Left ventricle myocardium inferior (tissue), 1 donor: ENCODE measurements at regions not wholly inside any gene's neighbourhood (a gene's known extent, or its start where the extent isn't known, plus 50 kb on each side); places are given as distances from the start of the nearest gene placed in this dataset.
A peak's percentile ranks its signal among the peaks of the same experiment; 100 is the strongest.
"Not testable (repeated sequence)": the region's sequence is repeated elsewhere in the genome, so short reads cannot be mapped to it uniquely, and the experiment has no call there.

Experiments
- DNase-seq: peaks from one replicate; pipeline ENCODE4 v3.0.0-alpha.2; 2020
- H3K27ac ChIP-seq: fragments of 200-600 bp; replicated peaks from 2 replicates; pipeline ENCODE4 v1.8.0; 2021
- H3K27me3 ChIP-seq: fragments of 200-600 bp; 2 replicates; pipeline ENCODE4 v1.8.0; 2021; ENCODE audit warnings: low read depth
- H3K36me3 ChIP-seq: fragments of 200-600 bp; 2 replicates; pipeline ENCODE4 v1.8.0; 2021
- H3K4me1 ChIP-seq: fragments of 200-600 bp; 2 replicates; pipeline ENCODE4 v1.8.0; 2021
- H3K4me3 ChIP-seq: fragments of 200-600 bp; 2 replicates; pipeline ENCODE4 v1.8.0; 2021; ENCODE audit warnings: mild to moderate bottlenecking, moderate library complexity
- H3K9me3 ChIP-seq: fragments of 200-600 bp; replicated peaks from 2 replicates; pipeline ENCODE4 v1.8.0; 2021
- CTCF ChIP-seq: fragments of 200-600 bp; IDR thresholded peaks from 2 replicates; pipeline ENCODE4 v1.8.0; 2021; ENCODE audit warnings: antibody characterized with exemption, mild to moderate bottlenecking, borderline replicate concordance
- intact Hi-C: fragments of 100-400 bp; cut with micrococcal nuclease; formaldehyde crosslinking; loops from one replicate; pipeline ENCODE4 v1.11.0; 2022
- donor health status: DM: no; HTN: yes; CAD: no; lungs with severe emphysema.

- no peaks in the 10 kb centered on the region for H3K36me3 ChIP-seq
- DNase-seq, result no peak
- H3K27me3 ChIP-seq, result no peaks in the 10 kb centered on the region
- no peak overlapping the region for H3K4me3 ChIP-seq
- H3K27ac ChIP-seq, result no peak overlapping the region
- intact Hi-C loops, result no loop called here
- peaks cover 33% of the 10 kb centered on the region for H3K4me1 ChIP-seq
- H3K9me3 ChIP-seq, result no peaks in the 10 kb centered on the region
- no peak for TF ChIP-seq CTCF
Measured at GRCh38 chr3:81841540-81841939, 80.1 kb upstream of the GBE1 start.

- Histone ChIP-seq H3K4me1 (peaks cover 33% of the 10 kb centered on the region), H3K4me3 (no peak overlapping the region), H3K27me3 (no peaks in the 10 kb centered on the region), H3K27ac (peak overlapping the region; percentile 61), H3K9me3 (no peaks in the 10 kb centered on the region), H3K36me3 (no peaks in the 10 kb centered on the region)
- TF ChIP-seq CTCF, result no peak
- DNase-seq, result no peak
- intact Hi-C loops, result no loop called here
Measured at GRCh38 chr3:81839504-81840094, 78.2 kb upstream of the GBE1 start.

- peak overlapping the region; percentile 32 for H3K27ac ChIP-seq
- intact Hi-C loops, result no loop called here
Measured at GRCh38 chr3:81838457-81838856, 77.0 kb upstream of the GBE1 start.

GRCh38 chr3:81837071-81837593 lies 75.7 kb upstream of the GBE1 start:
- peaks cover 33% of the 10 kb centered on the region for H3K4me1 ChIP-seq
- no peak overlapping the region for H3K27ac ChIP-seq
- H3K36me3 ChIP-seq, result no peaks in the 10 kb centered on the region
- no peaks in the 10 kb centered on the region for H3K27me3 ChIP-seq
- no peaks in the 10 kb centered on the region for H3K9me3 ChIP-seq
- no peak overlapping the region for H3K4me3 ChIP-seq
- TF ChIP-seq CTCF, result no peak
- intact Hi-C loops, result no loop called here
- DNase-seq, result no peak

More at GRCh38 chr3:81838457-81838856, 77.0 kb upstream of the GBE1 start:
- no peak for TF ChIP-seq CTCF
- Histone ChIP-seq H3K9me3 (no peaks in the 10 kb centered on the region), H3K4me1 (peaks cover 33% of the 10 kb centered on the region), H3K36me3 (no peaks in the 10 kb centered on the region), H3K27me3 (no peaks in the 10 kb centered on the region), H3K4me3 (no peak overlapping the region)
- DNase-seq, result no peak

DNA sequence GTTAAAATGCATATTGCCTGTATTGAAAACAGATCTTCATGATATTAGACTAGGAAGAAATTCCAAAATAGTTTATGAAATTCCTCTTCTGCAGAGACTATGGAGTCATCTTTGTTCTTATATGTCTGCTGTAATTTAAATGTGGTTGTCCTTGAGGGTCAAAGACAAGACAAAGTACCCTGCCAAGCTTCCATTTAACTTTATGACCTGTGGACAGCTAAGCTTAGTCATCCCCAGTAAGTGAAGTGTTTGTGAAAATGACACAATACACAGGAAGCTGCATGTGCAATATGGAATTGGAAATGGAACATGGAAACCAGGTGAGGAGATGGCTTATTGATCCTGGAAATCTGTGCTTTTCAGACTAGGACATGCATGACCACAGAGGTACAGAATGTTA lies 68.5 kb upstream of the GBE1 start:
- Histone ChIP-seq H3K4me1 (peaks cover 3% of the 10 kb centered on the region), H3K27me3 (no peaks in the 10 kb centered on the region), H3K36me3 (no peaks in the 10 kb centered on the region), H3K9me3 (no peaks in the 10 kb centered on the region), H3K4me3 (no peak overlapping the region), H3K27ac (no peak overlapping the region)
- DNase-seq, result no peak
- intact Hi-C loops, result no loop called here
- TF ChIP-seq CTCF, result no peak

DNA sequence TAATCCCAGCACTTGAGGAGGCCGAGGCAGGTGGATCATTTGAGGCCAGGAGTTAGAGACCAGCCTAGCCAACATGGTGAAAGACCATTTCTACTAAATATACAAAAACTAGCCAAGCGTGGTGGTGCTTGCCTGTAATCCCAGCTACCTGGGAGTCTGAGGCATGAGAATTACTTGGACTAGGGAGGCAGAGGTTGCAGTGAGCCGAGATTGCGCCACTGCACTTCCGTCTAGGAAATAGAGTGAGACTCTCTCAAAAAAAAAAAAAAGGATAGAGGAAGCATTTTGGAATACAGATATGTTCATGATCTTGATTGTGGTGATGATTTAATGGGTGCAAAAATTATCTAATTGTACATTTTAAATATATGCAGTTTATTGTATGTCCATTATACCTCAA lies 67.8 kb upstream of the GBE1 start:
- H3K36me3 ChIP-seq, intact Hi-C loops, H3K4me1 ChIP-seq, H3K9me3 ChIP-seq, H3K4me3 ChIP-seq, H3K27me3 ChIP-seq, H3K27ac ChIP-seq: not testable (repeated sequence)
- DNase-seq, result peak; percentile 14
